CD8-positive, alpha-beta memory T cell (primary cell): ENCODE measurements at regions not wholly inside any gene's neighbourhood (a gene's known extent, or its start where the extent isn't known, plus 50 kb on each side); places are given as distances from the start of the nearest gene placed in this dataset.

Experiments used
- CTCF ChIA-PET: fragments of 350-600 bp; sonication (Branson Sonifier 250); formaldehyde crosslinking; loops from one replicate; lab custom pipeline; 2021; ENCODE audit warnings: antibody characterized with exemption; lab: Charles Lee
- POLR2A ChIA-PET: fragments of 350-600 bp; sonication (Branson Sonifier 250); formaldehyde crosslinking; loops from one replicate; lab custom pipeline; 2021; ENCODE audit warnings: antibody characterized with exemption; lab: Charles Lee
- DNase-seq, 5 donors: peaks; one replicate each; pipeline versions ENCODE4 v3.0.0 to v3.0.0-alpha.2; 2020 to 2022; ENCODE audit warnings: mixed read lengths in 1 of 5
- H3K27ac ChIP-seq: one replicate; pipeline ENCODE4 v1.7.0; 2013; ENCODE audit warnings: low read depth, mild to moderate bottlenecking, low read length, moderate library complexity
- H3K27me3 ChIP-seq: 2 replicates; pipeline ENCODE4 v1.7.0; 2013; ENCODE audit warnings: low read length, mild to moderate bottlenecking; ENCODE audit not compliant: insufficient read depth, poor library complexity, severe bottlenecking
- H3K36me3 ChIP-seq: 2 replicates; pipeline ENCODE4 v1.7.0; 2013; ENCODE audit warnings: mild to moderate bottlenecking, low read length, moderate library complexity; ENCODE audit not compliant: insufficient read depth
- H3K4me1 ChIP-seq: 2 replicates; pipeline ENCODE4 v1.7.0; 2013; ENCODE audit warnings: mild to moderate bottlenecking, low read length, moderate library complexity; ENCODE audit not compliant: insufficient read depth
- H3K4me3 ChIP-seq: 2 replicates; pipeline ENCODE4 v1.7.0; 2013; ENCODE audit warnings: mild to moderate bottlenecking, low read length
- H3K9me3 ChIP-seq: 2 replicates; pipeline ENCODE4 v1.7.0; 2013; ENCODE audit warnings: mild to moderate bottlenecking, low read length
- H3K27ac Mint-ChIP-seq, 8 donors: one replicate each; pipeline ENCODE4 v1.8.0; 2020 to 2021; ENCODE audit warnings: mixed read lengths in 8 of 8, mild to moderate bottlenecking in 6 of 8, inconsistent platforms in 3 of 8, moderate library complexity in 3 of 8
- H3K27me3 Mint-ChIP-seq, 2 donors: one replicate each; pipeline ENCODE4 v1.8.0; 2020 to 2021; ENCODE audit warnings: mixed read lengths in 2 of 2, mild to moderate bottlenecking in 1 of 2, moderate library complexity in 1 of 2
- H3K36me3 Mint-ChIP-seq, 3 donors: one replicate each; pipeline ENCODE4 v1.8.0; 2020 to 2021; ENCODE audit warnings: mixed read lengths in 3 of 3, inconsistent platforms in 1 of 3, mild to moderate bottlenecking in 1 of 3
- H3K4me1 Mint-ChIP-seq, 3 donors: one replicate each; pipeline ENCODE4 v1.8.0; 2020 to 2021; ENCODE audit warnings: mixed read lengths in 3 of 3, inconsistent platforms in 1 of 3, mild to moderate bottlenecking in 1 of 3
- H3K4me3 Mint-ChIP-seq, 7 donors: one replicate each; pipeline ENCODE4 v1.8.0; 2020 to 2021; ENCODE audit warnings: mixed read lengths in 7 of 7, mild to moderate bottlenecking in 6 of 7, moderate library complexity in 4 of 7, inconsistent platforms in 2 of 7
- H3K9me3 Mint-ChIP-seq, 5 donors: one replicate each; pipeline ENCODE4 v1.8.0; 2020 to 2022; ENCODE audit warnings: mixed read lengths in 5 of 5, mild to moderate bottlenecking in 3 of 5, moderate library complexity in 2 of 5, inconsistent platforms in 1 of 5

DNA sequence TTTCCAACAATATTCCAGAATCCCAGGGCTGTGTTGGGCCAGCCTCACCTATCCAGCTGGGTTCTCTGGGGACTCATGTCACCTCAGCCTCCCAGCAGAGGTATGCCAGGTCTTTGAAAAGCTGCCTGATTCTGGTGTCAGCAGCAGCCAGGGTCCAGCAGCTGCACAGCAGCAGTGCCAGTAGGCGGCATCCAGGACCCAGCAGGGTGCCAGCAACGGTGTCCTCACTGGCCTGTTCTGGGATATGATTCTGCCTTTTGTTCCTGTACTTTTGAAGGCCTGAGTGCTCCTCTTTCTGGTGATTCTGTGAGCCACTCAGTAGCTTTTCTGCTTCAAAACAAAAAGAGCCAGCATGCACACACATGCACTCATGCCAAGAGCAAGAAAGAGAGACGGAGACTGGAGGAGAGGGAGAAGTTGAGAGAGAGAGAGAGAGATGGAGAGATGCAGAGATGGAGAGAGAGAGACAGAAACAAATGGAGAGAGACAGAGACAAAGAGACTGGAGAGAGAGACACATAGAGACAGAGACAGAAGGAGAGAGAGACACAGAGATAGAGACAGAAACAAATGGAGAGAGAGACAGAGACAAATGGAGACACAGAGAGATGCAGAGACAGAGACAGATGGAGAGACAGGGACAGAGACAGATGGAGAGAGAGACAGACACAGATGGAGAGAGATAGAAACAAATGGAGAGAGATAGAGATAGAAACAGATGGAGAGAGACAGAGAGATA is 205.7 kb downstream of the UACA start:
- Mint-ChIP-seq H3K27me3 (no peaks in the 10 kb centered on the region), H3K4me3 (no peak overlapping the region), H3K4me1 (peaks cover 0 to 6% (median 4%) of the 10 kb centered on the region in 3 donors), H3K9me3 (no peaks in the 10 kb centered on the region), H3K27ac (no peak overlapping the region), H3K36me3 (no peaks in the 10 kb centered on the region)
- H3K36me3 ChIP-seq: no peaks in the 10 kb centered on the region
- ChIA-PET POLR2A (no interaction called here), CTCF (interaction anchor here (1.4 to 1.9 kb wide), 2 partner anchors 11 to 29 kb away, joined by 3 to 4 read pairs; no protein-coding TSS in a partner anchor)
- H3K4me1 ChIP-seq: peaks cover 67% of the 10 kb centered on the region
- no peaks in the 10 kb centered on the region for H3K27me3 ChIP-seq
- no peaks in the 10 kb centered on the region for H3K9me3 ChIP-seq
- peak overlapping the region; percentile 67 for H3K4me3 ChIP-seq
- no peak overlapping the region for H3K27ac ChIP-seq
- peak in 1 of 5 donors; percentile 8 for DNase-seq

DNA sequence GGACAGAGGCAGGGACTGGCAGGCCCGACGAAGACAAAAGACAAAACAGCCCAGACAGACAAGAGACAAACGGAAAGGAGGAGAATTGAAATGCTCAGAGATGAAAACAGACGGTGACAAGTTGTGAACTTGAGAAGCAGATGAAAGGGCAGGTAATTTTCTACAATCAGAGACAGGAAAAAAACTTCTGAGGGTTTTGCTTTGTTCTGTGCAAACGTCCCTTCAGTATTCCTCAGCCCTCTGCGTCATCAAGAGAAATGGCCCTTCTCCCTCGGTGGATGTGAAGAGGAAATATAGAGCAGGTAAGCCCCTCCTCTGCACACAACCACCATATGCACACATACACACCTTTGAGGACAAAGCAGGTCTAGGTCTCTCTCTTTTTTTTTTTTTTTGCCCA is 206.6 kb downstream of the UACA start:
- Histone ChIP-seq H3K27me3 (no peaks in the 10 kb centered on the region), H3K36me3 (no peaks in the 10 kb centered on the region), H3K4me1 (peaks cover 63% of the 10 kb centered on the region), H3K4me3 (peak overlapping the region; percentile 67), H3K27ac (no peak overlapping the region), H3K9me3 (no peaks in the 10 kb centered on the region)
- Mint-ChIP-seq H3K4me3 (no peak overlapping the region), H3K27ac (no peak overlapping the region), H3K27me3 (no peaks in the 10 kb centered on the region), H3K9me3 (no peaks in the 10 kb centered on the region), H3K36me3 (peaks cover 0 to 4% (median 0%) of the 10 kb centered on the region in 3 donors), H3K4me1 (peaks cover 0 to 6% (median 4%) of the 10 kb centered on the region in 3 donors)
- no peak for DNase-seq
- CTCF ChIA-PET: interaction anchor here (1.0 to 1.9 kb wide), 2 partner anchors 10 to 68 kb away, joined by 4 to 5 read pairs; no protein-coding TSS in a partner anchor
- POLR2A ChIA-PET: no interaction called here

GRCh38 chr15:70556151-70556741 is 207.1 kb downstream of the UACA start:
- CTCF ChIA-PET: interaction anchor here (1.0 to 1.9 kb wide), 2 partner anchors 9 to 68 kb away, joined by 4 to 5 read pairs; no protein-coding TSS in a partner anchor
- H3K27me3 Mint-ChIP-seq: no peaks in the 10 kb centered on the region
- H3K27ac Mint-ChIP-seq: no peak overlapping the region
- peaks cover 0 to 6% (median 0%) of the 10 kb centered on the region in 3 donors for H3K36me3 Mint-ChIP-seq
- POLR2A ChIA-PET: no interaction called here
- no peak for DNase-seq
- Histone ChIP-seq H3K9me3 (no peaks in the 10 kb centered on the region), H3K27me3 (no peaks in the 10 kb centered on the region), H3K36me3 (no peaks in the 10 kb centered on the region), H3K27ac (no peak overlapping the region), H3K4me3 (no peak overlapping the region), H3K4me1 (peaks cover 58% of the 10 kb centered on the region)
- H3K4me1 Mint-ChIP-seq: peaks cover 0 to 2% (median 0%) of the 10 kb centered on the region in 3 donors
- no peak overlapping the region for H3K4me3 Mint-ChIP-seq
- H3K9me3 Mint-ChIP-seq: no peaks in the 10 kb centered on the region

DNA sequence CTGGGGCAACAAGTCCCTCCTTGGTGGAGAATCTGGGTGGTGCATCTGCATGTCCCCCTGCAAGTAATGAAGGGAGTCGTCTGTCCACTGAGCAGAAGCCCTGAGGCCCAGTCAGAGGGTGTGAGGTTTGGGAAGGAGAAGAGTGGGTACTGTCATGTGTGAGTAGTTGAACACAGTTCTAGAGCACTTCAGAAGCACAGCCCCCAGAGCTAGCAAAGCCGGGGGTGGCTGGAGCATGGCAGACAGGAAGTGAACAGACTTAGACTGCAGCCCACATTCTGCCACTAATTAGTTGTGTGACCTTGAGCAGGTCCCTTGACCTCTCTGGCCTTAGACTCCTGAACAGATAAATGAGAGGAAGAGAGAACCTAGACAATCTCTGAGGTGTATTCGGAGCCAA is 207.6 kb downstream of the UACA start:
- ChIA-PET CTCF (interaction anchor here (0.7 to 1.9 kb wide), 3 partner anchors 67 to 1093 kb away, joined by 3 to 5 read pairs (median 4); no protein-coding TSS in a partner anchor), POLR2A (no interaction called here)
- Histone ChIP-seq H3K27me3 (no peaks in the 10 kb centered on the region), H3K27ac (no peak overlapping the region), H3K4me3 (no peak overlapping the region), H3K4me1 (peaks cover 53% of the 10 kb centered on the region), H3K36me3 (no peaks in the 10 kb centered on the region), H3K9me3 (no peaks in the 10 kb centered on the region)
- Mint-ChIP-seq H3K27ac (no peak overlapping the region), H3K36me3 (peaks cover 0 to 6% (median 0%) of the 10 kb centered on the region in 3 donors), H3K27me3 (no peaks in the 10 kb centered on the region), H3K9me3 (no peaks in the 10 kb centered on the region), H3K4me1 (peaks cover 0 to 1% (median 0%) of the 10 kb centered on the region in 3 donors), H3K4me3 (no peak overlapping the region)
- no peak for DNase-seq

DNA sequence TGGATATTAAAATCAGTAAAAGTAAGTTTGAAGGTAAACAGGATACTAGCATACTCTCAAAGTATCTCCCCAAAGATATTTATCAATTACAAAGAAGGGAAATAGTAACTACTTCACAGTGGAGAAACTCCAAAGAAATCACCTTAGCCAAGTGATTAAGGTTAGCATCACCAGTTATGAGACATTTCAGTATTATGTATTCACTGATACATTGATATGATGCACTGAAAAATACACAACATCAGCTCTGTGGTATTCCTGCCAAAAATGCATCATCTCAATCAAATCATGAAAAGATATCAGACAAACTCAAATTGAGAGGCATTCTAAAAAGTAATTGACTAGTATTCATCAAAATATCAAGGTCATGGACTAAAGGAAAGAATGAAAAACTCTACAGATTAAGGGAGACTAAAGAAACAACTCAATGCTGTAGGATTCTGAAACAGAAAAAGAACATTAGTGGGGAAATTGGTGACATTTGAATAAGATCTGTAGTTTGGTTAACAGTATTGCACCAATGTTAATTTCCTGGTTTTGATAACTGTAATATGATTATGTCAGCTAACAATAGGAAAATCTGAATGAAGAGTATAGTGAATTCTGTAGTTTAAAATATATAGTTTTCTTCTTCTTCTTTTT is 215.4 kb downstream of the UACA start:
- no peak for DNase-seq
- Histone ChIP-seq H3K4me3 (no peak overlapping the region), H3K36me3 (no peaks in the 10 kb centered on the region), H3K4me1 (peaks cover 4% of the 10 kb centered on the region), H3K27ac (no peak overlapping the region), H3K9me3 (no peaks in the 10 kb centered on the region), H3K27me3 (no peaks in the 10 kb centered on the region)
- CTCF ChIA-PET: no interaction called here
- H3K4me3 Mint-ChIP-seq: no peak overlapping the region
- peaks cover 0 to 6% (median 0%) of the 10 kb centered on the region in 3 donors for H3K36me3 Mint-ChIP-seq
- H3K27ac Mint-ChIP-seq: no peak overlapping the region
- POLR2A ChIA-PET: interaction anchor here (0.6 kb wide), 2 partner anchors 65 to 101 kb away, joined by 3 to 4 read pairs; no protein-coding TSS in a partner anchor
- H3K27me3 Mint-ChIP-seq: peaks cover under 1 to 4% of the 10 kb centered on the region in 2 donors
- H3K9me3 Mint-ChIP-seq: no peaks in the 10 kb centered on the region
- H3K4me1 Mint-ChIP-seq: peaks cover 0 to 4% (median 0%) of the 10 kb centered on the region in 3 donors

DNA sequence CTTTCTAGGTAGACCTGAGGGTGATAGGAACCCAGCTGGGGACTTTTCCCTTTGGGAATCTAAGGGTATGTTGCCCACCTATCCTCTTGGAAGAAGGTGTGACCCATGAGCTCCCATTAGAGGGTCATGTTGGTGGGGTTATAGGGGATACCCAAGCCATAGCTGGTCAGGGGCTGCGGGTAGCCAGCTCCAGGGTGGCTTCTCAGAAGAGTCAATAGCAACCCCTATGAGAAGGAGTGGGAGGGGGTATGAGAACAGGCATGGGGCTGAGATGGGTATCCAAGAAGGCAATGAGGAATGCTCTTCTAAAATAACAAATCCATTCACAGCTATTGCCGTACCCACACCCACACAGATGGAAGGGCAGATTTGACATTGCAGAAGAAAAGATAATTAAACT is 217.8 kb downstream of the UACA start:
- H3K27me3 Mint-ChIP-seq: peaks cover 4 to 9% of the 10 kb centered on the region in 2 donors
- H3K36me3 Mint-ChIP-seq: no peaks in the 10 kb centered on the region
- H3K4me3 Mint-ChIP-seq: no peak overlapping the region
- CTCF ChIA-PET: interaction anchor here (1.2 kb wide), 1 partner anchor 79 kb away, joined by 3 read pairs; no protein-coding TSS in a partner anchor
- no peak overlapping the region for H3K4me3 ChIP-seq
- no peaks in the 10 kb centered on the region for H3K9me3 ChIP-seq
- no peak overlapping the region for H3K27ac ChIP-seq
- H3K27ac Mint-ChIP-seq: no peak overlapping the region
- H3K9me3 Mint-ChIP-seq: no peaks in the 10 kb centered on the region
- H3K4me1 ChIP-seq: peaks cover 4% of the 10 kb centered on the region
- POLR2A ChIA-PET: no interaction called here
- no peak for DNase-seq
- no peaks in the 10 kb centered on the region for H3K36me3 ChIP-seq
- H3K27me3 ChIP-seq: no peaks in the 10 kb centered on the region
- peaks cover 0 to 6% (median 0%) of the 10 kb centered on the region in 3 donors for H3K4me1 Mint-ChIP-seq

DNA sequence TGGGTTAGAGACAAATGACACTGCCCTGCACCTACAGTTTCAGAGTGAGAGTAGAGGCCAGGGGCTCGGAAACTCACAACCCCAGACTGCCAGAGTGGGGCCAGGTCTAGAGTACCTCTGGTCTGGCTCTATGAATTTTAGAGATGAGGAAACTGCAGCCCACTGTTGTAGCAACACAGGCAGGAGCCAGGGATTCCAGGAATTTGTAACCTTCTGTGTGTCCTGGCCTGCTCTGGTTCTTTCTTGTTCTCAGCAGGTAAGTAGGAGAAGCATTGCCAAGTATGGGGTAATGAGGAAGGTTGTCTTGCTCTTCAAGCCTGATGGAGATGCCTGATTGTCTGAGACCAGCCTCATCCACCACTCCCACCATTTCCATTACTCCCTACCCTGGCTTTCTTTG is 221.8 kb downstream of the UACA start:
- H3K27ac ChIP-seq: no peak overlapping the region
- POLR2A ChIA-PET: no interaction called here
- no peaks in the 10 kb centered on the region for H3K9me3 Mint-ChIP-seq
- H3K36me3 Mint-ChIP-seq: no peaks in the 10 kb centered on the region
- no peaks in the 10 kb centered on the region for H3K27me3 ChIP-seq
- no peak overlapping the region for H3K4me3 Mint-ChIP-seq
- H3K4me1 ChIP-seq: peaks cover 11% of the 10 kb centered on the region
- H3K27me3 Mint-ChIP-seq: peaks cover 2 to 9% of the 10 kb centered on the region in 2 donors
- H3K4me1 Mint-ChIP-seq: peaks cover 11 to 18% (median 17%) of the 10 kb centered on the region in 3 donors
- H3K36me3 ChIP-seq: no peaks in the 10 kb centered on the region
- H3K27ac Mint-ChIP-seq: no peak overlapping the region
- CTCF ChIA-PET: no interaction called here
- H3K9me3 ChIP-seq: no peaks in the 10 kb centered on the region
- H3K4me3 ChIP-seq: no peak overlapping the region
- DNase-seq: no peak
